ENCODE measurements at regions not wholly inside any gene's neighbourhood (a gene's known extent, or its start where the extent isn't known, plus 50 kb on each side); places are given as distances from the start of the nearest gene placed in this dataset.

- Histone ChIP-seq H3K4me1 (ENCODE audit: control insufficient read depth, insufficient read depth, low read length) (no peaks in the 10 kb centered on the region), H3K36me3 (ENCODE audit: control insufficient read depth, insufficient read depth, low read length) (no peaks in the 10 kb centered on the region), H3K9me3 (ENCODE audit: control insufficient read depth, insufficient read depth, low read depth, low read length) (no peaks in the 10 kb centered on the region), H3K27ac (ENCODE audit: low read length) (no peak overlapping the region), H3K27me3 (ENCODE audit: control insufficient read depth, insufficient read depth, low read length) (no peaks in the 10 kb centered on the region; the same call in 1 of the 2 replicates), H3K4me3 (ENCODE audit: low read depth in 2 of 2, low read length in 2 of 2) (no peak overlapping the region)
- BruUV-seq (replicated peaks) = no TSS peak
- in situ Hi-C loops (cut with HindIII; ENCODE audit: low pct_unique_long_range_greater_than_20kb, low sequenced_read_pairs) (no loop called here), intact Hi-C loops (cut with micrococcal nuclease; ENCODE audit: unreplicated experiment) (no loop called here)
- CTCF ChIA-PET = no interaction called here
- ATAC-seq (no peak), DNase-seq (ENCODE audit: low read depth, low spot score) (no peak)
- POLR2A ChIA-PET = no interaction called here
- TF ChIP-seq POLR2AphosphoS5 (IDR thresholded peaks at IDR 0.05; ENCODE audit: low read depth, low read length) (no peak), TCF7L2 (IDR thresholded peaks at IDR 0.05; ENCODE audit: low read depth, low read length) (no peak), SIN3A (IDR thresholded peaks at IDR 0.05; ENCODE audit: borderline replicate concordance, insufficient read depth, low read depth, low read length) (no peak), REST (IDR thresholded peaks at IDR 0.05; ENCODE audit: insufficient read depth in 1 of 2, low read depth in 2 of 2, low read length in 1 of 2) (no peak), CTCF (IDR thresholded peaks at IDR 0.05) (no peak)
Observed at GRCh38 chr14:22405201-22405600, 183.8 kb downstream of the DAD1 start.

GRCh38 chr14:22403296-22403695 is 185.7 kb downstream of the DAD1 start:
- CTCF ChIA-PET = no interaction called here
- intact Hi-C loops (cut with micrococcal nuclease; ENCODE audit: unreplicated experiment) = no loop called here
- Histone ChIP-seq H3K27ac (ENCODE audit: low read length) (no peak overlapping the region), H3K27me3 (ENCODE audit: control insufficient read depth, insufficient read depth, low read length) (no peaks in the 10 kb centered on the region), H3K4me3 (ENCODE audit: low read depth in 2 of 2, low read length in 2 of 2) (no peak overlapping the region), H3K36me3 (ENCODE audit: control insufficient read depth, insufficient read depth, low read length) (no peaks in the 10 kb centered on the region), H3K4me1 (ENCODE audit: control insufficient read depth, insufficient read depth, low read length) (no peaks in the 10 kb centered on the region), H3K9me3 (ENCODE audit: control insufficient read depth, insufficient read depth, low read depth, low read length) (no peaks in the 10 kb centered on the region)
- BruUV-seq (replicated peaks) = no TSS peak
- DNase-seq (ENCODE audit: low read depth, low spot score) (no peak), ATAC-seq (no peak)
- POLR2A ChIA-PET = no interaction called here
- no peak for TF ChIP-seq SIN3A (IDR thresholded peaks at IDR 0.05; ENCODE audit: borderline replicate concordance, insufficient read depth, low read depth, low read length)
- TF ChIP-seq REST (IDR thresholded peaks at IDR 0.05; ENCODE audit: insufficient read depth in 1 of 2, low read depth in 2 of 2, low read length in 1 of 2) = no peak
- in situ Hi-C loops (cut with HindIII; ENCODE audit: low pct_unique_long_range_greater_than_20kb, low sequenced_read_pairs) = no loop called here
